ENCODE measurements at regions not wholly inside any gene's neighbourhood (a gene's known extent, or its start where the extent isn't known, plus 50 kb on each side); places are given as distances from the start of the nearest gene placed in this dataset.
"Not testable (repeated sequence)": the region's sequence is repeated elsewhere in the genome, so short reads cannot be mapped to it uniquely, and the experiment has no call there.

- H3K27me3 Mint-ChIP-seq; H3K27ac Mint-ChIP-seq; DNase-seq; H3K9me3 Mint-ChIP-seq; ATAC-seq (replicated peaks); H3K4me3 Mint-ChIP-seq: not testable (repeated sequence)
- peaks cover 64 to 79% of the 10 kb centered on the region in 2 donors for H3K36me3 Mint-ChIP-seq
- peaks cover 6 to 11% of the 10 kb centered on the region in 2 donors for H3K4me1 Mint-ChIP-seq
These were observed 93.5 kb upstream of the LPCAT1 start for GRCh38 chr5:1617236-1617755.

GRCh38 chr5:1613515-1613914 is 89.8 kb upstream of the LPCAT1 start:
- not testable (repeated sequence) for H3K27me3 Mint-ChIP-seq; H3K9me3 Mint-ChIP-seq; H3K4me3 Mint-ChIP-seq; ATAC-seq (replicated peaks); DNase-seq
- H3K27ac Mint-ChIP-seq: peak overlapping the region; percentile 20
- H3K36me3 Mint-ChIP-seq: peaks cover 58 to 67% of the 10 kb centered on the region in 2 donors
- H3K4me1 Mint-ChIP-seq: peaks cover 7 to 20% of the 10 kb centered on the region in 2 donors

- not testable (repeated sequence) for H3K4me3 Mint-ChIP-seq; DNase-seq; H3K27ac Mint-ChIP-seq; H3K27me3 Mint-ChIP-seq; H3K9me3 Mint-ChIP-seq; ATAC-seq (replicated peaks)
- Mint-ChIP-seq H3K4me1 (peaks cover 14 to 28% of the 10 kb centered on the region in 2 donors), H3K36me3 (peaks cover 43 to 46% of the 10 kb centered on the region in 2 donors)
These were observed 86.8 kb upstream of the LPCAT1 start for GRCh38 chr5:1610526-1610925.

- not testable (repeated sequence) for H3K27me3 Mint-ChIP-seq; DNase-seq; H3K27ac Mint-ChIP-seq; H3K9me3 Mint-ChIP-seq; ATAC-seq (replicated peaks)
- Mint-ChIP-seq H3K36me3 (peaks cover 42 to 44% of the 10 kb centered on the region in 2 donors), H3K4me3 (peak overlapping the region in 1 of 2 donors; percentile 36), H3K4me1 (peaks cover 18 to 29% of the 10 kb centered on the region in 2 donors)
These were observed 85.4 kb upstream of the LPCAT1 start for GRCh38 chr5:1609111-1609510.

GRCh38 chr5:1608336-1608735 is 84.6 kb upstream of the LPCAT1 start:
- peaks cover 41 to 45% of the 10 kb centered on the region in 2 donors for H3K36me3 Mint-ChIP-seq
- H3K9me3 Mint-ChIP-seq, H3K27ac Mint-ChIP-seq, H3K4me3 Mint-ChIP-seq, H3K27me3 Mint-ChIP-seq, DNase-seq: not testable (repeated sequence)
- ATAC-seq (replicated peaks): peak; percentile 91 to 95
- peaks cover 23 to 37% of the 10 kb centered on the region in 2 donors for H3K4me1 Mint-ChIP-seq

GRCh38 chr5:1606951-1607350 is 83.2 kb upstream of the LPCAT1 start:
- Mint-ChIP-seq H3K36me3 (peaks cover 28 to 35% of the 10 kb centered on the region in 2 donors), H3K4me1 (peaks cover 21 to 37% of the 10 kb centered on the region in 2 donors)
- H3K27me3 Mint-ChIP-seq; ATAC-seq (replicated peaks); H3K9me3 Mint-ChIP-seq; DNase-seq; H3K4me3 Mint-ChIP-seq; H3K27ac Mint-ChIP-seq: not testable (repeated sequence)

GRCh38 chr5:1603916-1604315 is 80.2 kb upstream of the LPCAT1 start:
- H3K9me3 Mint-ChIP-seq; DNase-seq; ATAC-seq (replicated peaks); H3K27me3 Mint-ChIP-seq; H3K4me3 Mint-ChIP-seq: not testable (repeated sequence)
- Mint-ChIP-seq H3K4me1 (peaks cover 30 to 45% of the 10 kb centered on the region in 2 donors), H3K36me3 (peaks cover 16 to 37% of the 10 kb centered on the region in 2 donors), H3K27ac (peak overlapping the region; percentile 59)

GRCh38 chr5:1601565-1601964 is 77.8 kb upstream of the LPCAT1 start:
- H3K4me3 Mint-ChIP-seq; ATAC-seq (replicated peaks); H3K27me3 Mint-ChIP-seq; DNase-seq; H3K27ac Mint-ChIP-seq; H3K9me3 Mint-ChIP-seq: not testable (repeated sequence)
- H3K4me1 Mint-ChIP-seq: peaks cover 26 to 32% of the 10 kb centered on the region in 2 donors
- H3K36me3 Mint-ChIP-seq: peaks cover 18 to 39% of the 10 kb centered on the region in 2 donors

GRCh38 chr5:1598950-1599737 is 75.4 kb upstream of the LPCAT1 start:
- ATAC-seq (replicated peaks) (peak; percentile 74 to 77), DNase-seq (peak; percentile 9)
- Mint-ChIP-seq H3K36me3 (peaks cover 15 to 31% of the 10 kb centered on the region in 2 donors), H3K27ac (peak overlapping the region; percentile 90), H3K4me3 (peak overlapping the region; percentile 29 to 61), H3K4me1 (peaks cover 20 to 31% of the 10 kb centered on the region in 2 donors)
- not testable (repeated sequence) for H3K9me3 Mint-ChIP-seq, H3K27me3 Mint-ChIP-seq

GRCh38 chr5:1597093-1597473 is 73.3 kb upstream of the LPCAT1 start:
- ATAC-seq (replicated peaks); H3K27ac Mint-ChIP-seq; H3K9me3 Mint-ChIP-seq; H3K27me3 Mint-ChIP-seq; H3K4me3 Mint-ChIP-seq; DNase-seq: not testable (repeated sequence)
- peaks cover 18 to 27% of the 10 kb centered on the region in 2 donors for H3K36me3 Mint-ChIP-seq
- peaks cover 20 to 31% of the 10 kb centered on the region in 2 donors for H3K4me1 Mint-ChIP-seq

GRCh38 chr5:1596462-1597092 is 72.8 kb upstream of the LPCAT1 start:
- not testable (repeated sequence) for H3K27ac Mint-ChIP-seq; H3K27me3 Mint-ChIP-seq; ATAC-seq (replicated peaks); H3K4me3 Mint-ChIP-seq; DNase-seq; H3K9me3 Mint-ChIP-seq
- peaks cover 18 to 29% of the 10 kb centered on the region in 2 donors for H3K36me3 Mint-ChIP-seq
- peaks cover 20 to 31% of the 10 kb centered on the region in 2 donors for H3K4me1 Mint-ChIP-seq

- peaks cover 11 to 22% of the 10 kb centered on the region in 2 donors for H3K36me3 Mint-ChIP-seq
- no peaks in the 10 kb centered on the region for H3K27me3 Mint-ChIP-seq
- peak; percentile 88 for DNase-seq
- peaks cover 15 to 20% of the 10 kb centered on the region in 2 donors for H3K4me1 Mint-ChIP-seq
- peak overlapping the region; percentile 88 for H3K27ac Mint-ChIP-seq
- H3K4me3 Mint-ChIP-seq: peak overlapping the region; percentile 88 to 92
- H3K9me3 Mint-ChIP-seq: no peaks in the 10 kb centered on the region
- peak; percentile 90 to 92 for ATAC-seq (replicated peaks)
These were observed 70.8 kb upstream of the LPCAT1 start for GRCh38 chr5:1594357-1595106.

GRCh38 chr5:1593903-1594356 is 70.2 kb upstream of the LPCAT1 start:
- ATAC-seq (replicated peaks): peak; percentile 14 to 18
- peaks cover 11 to 16% of the 10 kb centered on the region in 2 donors for H3K36me3 Mint-ChIP-seq
- H3K4me1 Mint-ChIP-seq: peaks cover 8 to 14% of the 10 kb centered on the region in 2 donors
- H3K9me3 Mint-ChIP-seq: no peaks in the 10 kb centered on the region
- H3K4me3 Mint-ChIP-seq: peak overlapping the region; percentile 88 to 92
- no peaks in the 10 kb centered on the region for H3K27me3 Mint-ChIP-seq
- peak overlapping the region; percentile 88 for H3K27ac Mint-ChIP-seq
- no peak for DNase-seq
